ENCODE measurements at regions not wholly inside any gene's neighbourhood (a gene's known extent, or its start where the extent isn't known, plus 50 kb on each side); places are given as distances from the start of the nearest gene placed in this dataset.

GRCh38 chr6:92688342-92688741, 731.0 kb downstream of the EPHA7 start:
- ATAC-seq = peak in 2 of 4 donors; percentile 39 to 48
- WGBS (ENCODE audit: insufficient coverage, low coverage, low lambda C conversion rate, missing lambda C conversion rate) = 16% methylated on average over 2 of the region's 2 CpGs
- H3K4me3 ChIP-seq = no peak overlapping the region
- no peak for DNase-seq
- no peak overlapping the region for H3K27ac ChIP-seq
- no peaks in the 10 kb centered on the region for H3K4me1 ChIP-seq
- H3K9me3 ChIP-seq = no peaks in the 10 kb centered on the region
- no peak for TF ChIP-seq POLR2A (IDR thresholded peaks at IDR 0.05)
- no peak for TF ChIP-seq CTCF (IDR thresholded peaks at IDR 0.05)
- H3K36me3 ChIP-seq = no peaks in the 10 kb centered on the region
- intact Hi-C loops (cut with DNase I) = no loop called here
- no peaks in the 10 kb centered on the region for H3K27me3 ChIP-seq

- no peak overlapping the region for H3K4me3 ChIP-seq
- H3K9me3 ChIP-seq = no peaks in the 10 kb centered on the region
- ATAC-seq (peak in 2 of 4 donors; percentile 35 to 56), DNase-seq (no peak)
- H3K27me3 ChIP-seq = no peaks in the 10 kb centered on the region
- no peak for TF ChIP-seq CTCF (IDR thresholded peaks at IDR 0.05)
- TF ChIP-seq POLR2A (IDR thresholded peaks at IDR 0.05) = no peak
- 17% methylated on average over 2 of the region's 2 CpGs for WGBS (ENCODE audit: insufficient coverage, low coverage, low lambda C conversion rate, missing lambda C conversion rate)
- intact Hi-C loops (cut with DNase I) = no loop called here
- H3K4me1 ChIP-seq = no peaks in the 10 kb centered on the region
- H3K36me3 ChIP-seq = no peaks in the 10 kb centered on the region
- H3K27ac ChIP-seq = no peak overlapping the region
These were observed 732.1 kb downstream of the EPHA7 start for GRCh38 chr6:92687278-92687677.

- H3K27ac ChIP-seq = no peak overlapping the region
- no peaks in the 10 kb centered on the region for H3K9me3 ChIP-seq
- 32% methylated on average over 1 of the region's 1 CpG for WGBS (ENCODE audit: insufficient coverage, low coverage, low lambda C conversion rate, missing lambda C conversion rate)
- ATAC-seq = no peak
- DNase-seq = no peak
- TF ChIP-seq POLR2A (IDR thresholded peaks at IDR 0.05) (no peak), CTCF (IDR thresholded peaks at IDR 0.05) (no peak)
- no peaks in the 10 kb centered on the region for H3K27me3 ChIP-seq
- intact Hi-C loops (cut with DNase I) = no loop called here
- no peaks in the 10 kb centered on the region for H3K4me1 ChIP-seq
- H3K4me3 ChIP-seq = no peak overlapping the region
- no peaks in the 10 kb centered on the region for H3K36me3 ChIP-seq
These were observed 735.0 kb downstream of the EPHA7 start for GRCh38 chr6:92684386-92684785.

GRCh38 chr6:92683748-92684147, 735.6 kb downstream of the EPHA7 start:
- Histone ChIP-seq H3K9me3 (no peaks in the 10 kb centered on the region), H3K4me1 (no peaks in the 10 kb centered on the region), H3K27me3 (no peaks in the 10 kb centered on the region), H3K27ac (no peak overlapping the region), H3K4me3 (no peak overlapping the region), H3K36me3 (no peaks in the 10 kb centered on the region)
- intact Hi-C loops (cut with DNase I) = no loop called here
- ATAC-seq (no peak), DNase-seq (no peak)
- WGBS (ENCODE audit: insufficient coverage, low coverage, low lambda C conversion rate, missing lambda C conversion rate) = 25% methylated on average over 2 of the region's 2 CpGs
- TF ChIP-seq CTCF (IDR thresholded peaks at IDR 0.05) (no peak), POLR2A (IDR thresholded peaks at IDR 0.05) (no peak)
